HCT116 (cell line): ENCODE measurements at regions not wholly inside any gene's neighbourhood (a gene's known extent, or its start where the extent isn't known, plus 50 kb on each side); places are given as distances from the start of the nearest gene placed in this dataset.

Experiments
- ATAC-seq: fragments of 200-7000 bp; cut with Tn5 transposase; 2 replicates; pipeline ENCODE4 v1.9.1; 2020; ENCODE audit warnings: mild to moderate bottlenecking, moderate library complexity
- BruUV-seq: library from RNA; stranded (reverse); fragments of 400-500 nt; replicated peaks from 2 replicates; lab custom pipeline; 2021; lab: Mats Ljungman, UMichigan
- CTCF ChIA-PET: fragments of 300-600 bp; sonication (Branson Sonifier 250); formaldehyde crosslinking; loops from one replicate; lab custom pipeline; 2021; ENCODE audit warnings: antibody characterized with exemption; lab: Charles Lee
- POLR2A ChIA-PET: fragments of 300-600, 350-600 bp; sonication (Branson Sonifier 250); formaldehyde crosslinking; loops from one replicate; lab custom pipeline; 2021; ENCODE audit warnings: antibody characterized with exemption; lab: Charles Lee
- RAD21 ChIA-PET, 2 experiments: fragments of 300-600 bp; sonication (Branson Sonifier 250); formaldehyde crosslinking; loops; one replicate each; lab custom pipeline; 2023; ENCODE audit warnings: low total read pairs in 2 of 2; ENCODE audit not compliant: uncharacterized antibody in 2 of 2, unreplicated experiment in 2 of 2, low non-redundant PET in 1 of 2; lab: Charles Lee
- DNase-seq: peaks from one replicate; pipeline ENCODE4 v3.0.0-alpha.2; 2010; ENCODE audit warnings: low read depth, low spot score
- H2AFZ ChIP-seq: fragments of 200-600 bp; shearing (Covaris generic), sonication (generic); 2 replicates; pipeline ENCODE4 v1.6.1; 2017; ENCODE audit warnings: low read depth, mixed run types, mixed read lengths, antibody characterized with exemption, low read length; ENCODE audit not compliant: poor library complexity, severe bottlenecking
- H3K27ac ChIP-seq: 2 replicates; pipeline ENCODE4 v1.5.1; 2012; ENCODE audit warnings: low read depth, low read length
- H3K27me3 ChIP-seq: fragments of 200-600 bp; sonication (generic); 2 replicates; pipeline ENCODE4 v1.6.1; 2016; ENCODE audit warnings: mixed run types, low read length, mixed read lengths; ENCODE audit not compliant: insufficient read depth
- H3K36me3 ChIP-seq, 2 experiments: fragments of 200-500 bp in 1 of 2; fragments of 200-600 bp in 1 of 2; sonication (Bioruptor generic) in 1 of 2; sonication (generic) in 1 of 2; 2 replicates each; pipeline versions ENCODE4 v1.5.1 to v1.6.1; 2014 to 2016; ENCODE audit warnings: low read length in 2 of 2, inconsistent platforms in 1 of 2, mixed read lengths in 1 of 2, mixed run types in 1 of 2; ENCODE audit not compliant: insufficient read depth in 2 of 2, control insufficient read depth in 1 of 2
- H3K4me1 ChIP-seq, 2 experiments: fragments of 200-600 bp in 1 of 2; sonication (generic) in 1 of 2; 2 replicates each; pipeline versions ENCODE4 v1.5.1 to v1.6.1; 2012 to 2017; ENCODE audit warnings: low read length in 2 of 2, inconsistent platforms in 1 of 2, mild to moderate bottlenecking in 1 of 2, mixed read lengths in 1 of 2, mixed run types in 1 of 2, moderate library complexity in 1 of 2; ENCODE audit not compliant: insufficient read depth in 2 of 2, control insufficient read depth in 1 of 2
- H3K4me2 ChIP-seq: fragments of 200-600 bp; sonication (generic); 2 replicates; pipeline ENCODE4 v1.6.1; 2017; ENCODE audit warnings: mixed run types, low read length, mixed read lengths
- H3K4me3 ChIP-seq, 2 experiments: fragments of 200-600 bp in 1 of 2; sonication (generic) in 1 of 2; replicated peaks in 1 of 2; 2 replicates each; pipeline ENCODE4 v1.5.1; 2011 to 2016; ENCODE audit warnings: low read length in 2 of 2, control low read depth in 1 of 2, low read depth in 1 of 2, mild to moderate bottlenecking in 1 of 2, mixed read lengths in 1 of 2, mixed run types in 1 of 2
- H3K79me2 ChIP-seq: fragments of 200-600 bp; sonication (generic); 2 replicates; pipeline ENCODE4 v1.6.1; 2017; ENCODE audit warnings: mild to moderate bottlenecking, mixed run types, low read length, moderate library complexity, mixed read lengths; ENCODE audit not compliant: insufficient read depth
- H3K9ac ChIP-seq: fragments of 200-600 bp; sonication (generic); 2 replicates; pipeline ENCODE4 v1.6.1; 2016; ENCODE audit warnings: low read length, mixed read lengths
- H3K9me2 ChIP-seq: fragments of 200-600 bp; sonication (generic), shearing (Covaris generic); 2 replicates; pipeline ENCODE4 v1.6.1; 2017; ENCODE audit warnings: mixed run types, mild to moderate bottlenecking, moderate library complexity; ENCODE audit not compliant: insufficient read depth
- H3K9me3 ChIP-seq, 2 experiments: fragments of 200-500 bp in 1 of 2; fragments of 200-600 bp in 1 of 2; sonication (Bioruptor generic) in 1 of 2; sonication (generic) in 1 of 2; 2 replicates each; pipeline ENCODE4 v1.6.1; 2014 to 2017; ENCODE audit warnings: low read length in 2 of 2, mixed read lengths in 2 of 2, inconsistent platforms in 1 of 2, low read depth in 1 of 2, mild to moderate bottlenecking in 1 of 2, mixed run types in 1 of 2, moderate library complexity in 1 of 2; ENCODE audit not compliant: control insufficient read depth in 1 of 2, insufficient read depth in 1 of 2
- H4K20me1 ChIP-seq: fragments of 200-600 bp; sonication (generic), shearing (Covaris generic); 2 replicates; pipeline ENCODE4 v1.6.1; 2017; ENCODE audit warnings: mixed run types, mild to moderate bottlenecking, moderate library complexity; ENCODE audit not compliant: insufficient read depth
- CBX3 ChIP-seq: IDR thresholded peaks from 2 replicates; pipeline ENCODE4 v1.6.1; 2012; ENCODE audit warnings: low read depth
- CEBPB ChIP-seq: IDR thresholded peaks from 2 replicates; pipeline ENCODE4 v1.6.1; 2012; ENCODE audit warnings: low read depth
- EGR1 ChIP-seq: IDR thresholded peaks from 2 replicates; pipeline ENCODE4 v1.6.1; 2012; ENCODE audit warnings: low read depth
- ELF1 ChIP-seq: IDR thresholded peaks from 2 replicates; pipeline ENCODE4 v1.6.1; 2012; ENCODE audit warnings: low read depth, borderline replicate concordance
- EZH2 ChIP-seq: fragments of 200-600 bp; sonication (generic); IDR thresholded peaks from 2 replicates; pipeline ENCODE4 v1.6.1; 2017; ENCODE audit warnings: antibody characterized with exemption, mixed run types
- EZH2phosphoT487 ChIP-seq: fragments of 200-600 bp; IDR thresholded peaks from 2 replicates; pipeline ENCODE4 v1.6.1; 2018; ENCODE audit warnings: antibody characterized with exemption, borderline replicate concordance
- JUND ChIP-seq: IDR thresholded peaks from 2 replicates; pipeline ENCODE4 v1.6.1; 2012
- POLR2A ChIP-seq: IDR thresholded peaks from 2 replicates; pipeline ENCODE4 v1.7.0; 2011; ENCODE audit warnings: borderline replicate concordance; ENCODE audit not compliant: insufficient read depth, insufficient read length; ENCODE audit errors: extremely low read depth
- RAD21 ChIP-seq: IDR thresholded peaks from 2 replicates; pipeline ENCODE4 v1.6.1; 2012; ENCODE audit warnings: low read depth, mild to moderate bottlenecking
- SP1 ChIP-seq: IDR thresholded peaks from 2 replicates; pipeline ENCODE4 v1.6.1; 2012; ENCODE audit warnings: low read depth
- SRF ChIP-seq: IDR thresholded peaks from 2 replicates; pipeline ENCODE4 v1.6.1; 2012; ENCODE audit warnings: low read depth
- YY1 ChIP-seq: IDR thresholded peaks from 2 replicates; pipeline ENCODE4 v1.6.1; 2011; ENCODE audit warnings: low read length, low read depth, moderate library complexity, mild to moderate bottlenecking; ENCODE audit not compliant: insufficient replicate concordance; ENCODE audit errors: extremely low read depth
- ZFX ChIP-seq: fragments of 450-650 bp; IDR thresholded peaks from 2 replicates; pipeline ENCODE4 v1.6.1; 2017
- ZNF274 ChIP-seq: fragments of 200-500 bp; sonication (Bioruptor generic); IDR thresholded peaks from 2 replicates; pipeline ENCODE4 v1.6.1; 2014; ENCODE audit warnings: mild to moderate bottlenecking, low read depth, low read length, inconsistent platforms
- intact Hi-C: fragments of 100-400 bp; cut with micrococcal nuclease; formaldehyde crosslinking; loops from 2 replicates; pipeline ENCODE4 v1.10.0; 2022
- TF ChIP-seq, protein P1 (sequence below): IDR thresholded peaks from 2 replicates; pipeline ENCODE4 v1.6.1; 2011; ENCODE audit warnings: mild to moderate bottlenecking, low read length, moderate library complexity; ENCODE audit not compliant: insufficient replicate concordance; ENCODE audit errors: extremely low read depth

DNA sequence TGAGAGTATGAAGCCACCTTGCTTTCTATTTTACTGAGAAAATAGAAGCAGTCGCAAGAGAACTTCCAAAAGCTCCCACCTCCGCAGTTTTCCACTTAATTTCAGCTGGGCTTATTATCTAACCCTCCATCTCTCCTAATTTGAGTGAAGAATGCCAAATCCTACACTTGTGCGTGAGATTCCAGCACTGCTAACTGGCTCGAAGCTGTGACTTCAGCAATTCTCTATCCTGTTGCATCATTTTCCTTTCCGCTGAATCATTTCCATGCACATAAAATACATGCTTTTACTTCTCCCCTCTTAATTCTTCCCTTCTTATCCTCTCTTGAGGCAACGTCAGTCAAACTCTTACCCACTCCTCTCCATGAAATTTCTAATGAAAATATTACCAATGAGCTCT is 189.5 kb downstream of the GASK1B start:
- Histone ChIP-seq H4K20me1 (no peaks in the 10 kb centered on the region), H3K79me2 (no peaks in the 10 kb centered on the region), H3K9me2 (no peaks in the 10 kb centered on the region), H3K9ac (no peak overlapping the region)
- ChIA-PET CTCF (no interaction called here), POLR2A (no interaction called here)
- ATAC-seq: no peak
- TF ChIP-seq JUND (no peak), CBX3 (no peak), POLR2A (no peak), CEBPB (no peak), SRF (no peak), ZFX (no peak), ELF1 (no peak), EZH2phosphoT487 (no peak), SP1 (no peak), ZNF274 (no peak)
- TF ChIP-seq, protein P1, sequence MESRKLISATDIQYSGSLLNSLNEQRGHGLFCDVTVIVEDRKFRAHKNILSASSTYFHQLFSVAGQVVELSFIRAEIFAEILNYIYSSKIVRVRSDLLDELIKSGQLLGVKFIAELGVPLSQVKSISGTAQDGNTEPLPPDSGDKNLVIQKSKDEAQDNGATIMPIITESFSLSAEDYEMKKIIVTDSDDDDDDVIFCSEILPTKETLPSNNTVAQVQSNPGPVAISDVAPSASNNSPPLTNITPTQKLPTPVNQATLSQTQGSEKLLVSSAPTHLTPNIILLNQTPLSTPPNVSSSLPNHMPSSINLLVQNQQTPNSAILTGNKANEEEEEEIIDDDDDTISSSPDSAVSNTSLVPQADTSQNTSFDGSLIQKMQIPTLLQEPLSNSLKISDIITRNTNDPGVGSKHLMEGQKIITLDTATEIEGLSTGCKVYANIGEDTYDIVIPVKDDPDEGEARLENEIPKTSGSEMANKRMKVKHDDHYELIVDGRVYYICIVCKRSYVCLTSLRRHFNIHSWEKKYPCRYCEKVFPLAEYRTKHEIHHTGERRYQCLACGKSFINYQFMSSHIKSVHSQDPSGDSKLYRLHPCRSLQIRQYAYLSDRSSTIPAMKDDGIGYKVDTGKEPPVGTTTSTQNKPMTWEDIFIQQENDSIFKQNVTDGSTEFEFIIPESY: no peak
- TF ChIP-seq, all 23 proteins: peak for 0
- Histone ChIP-seq H3K4me2 (no peak overlapping the region), H3K36me3 (no peaks in the 10 kb centered on the region), H3K9me3 (no peaks in the 10 kb centered on the region), H2AFZ (no peak overlapping the region), H3K4me1 (no peaks in the 10 kb centered on the region; a peak in 1 of 4 replicates), H3K27ac (no peak overlapping the region), H3K4me3 (no peak overlapping the region), H3K27me3 (no peaks in the 10 kb centered on the region)
- intact Hi-C loops: no loop called here
- DNase-seq: no peak
- no TSS peak for BruUV-seq
- RAD21 ChIA-PET: no interaction called here

DNA sequence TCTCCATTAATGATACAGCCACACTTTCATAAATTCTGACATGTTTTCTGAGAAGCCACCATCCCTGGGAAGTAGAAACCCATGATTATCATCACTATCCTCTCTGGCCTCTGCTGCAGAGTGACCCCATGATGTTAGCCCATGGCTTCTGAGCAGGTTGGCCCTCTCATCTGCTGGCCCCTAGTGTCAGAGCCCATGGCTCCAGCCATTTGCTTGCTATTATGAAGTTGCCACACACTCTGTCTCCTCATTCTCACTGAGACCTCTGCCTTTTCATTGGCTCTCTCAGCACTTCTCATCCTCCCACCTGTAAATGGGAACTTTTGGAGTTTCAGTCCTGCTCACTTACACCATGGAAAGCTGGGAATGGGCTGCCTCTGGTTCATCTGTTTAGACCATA is 192.7 kb downstream of the GASK1B start:
- ChIA-PET RAD21 (no interaction called here), CTCF (no interaction called here), POLR2A (no interaction called here)
- no peaks in the 10 kb centered on the region for H3K27me3 ChIP-seq
- H3K27ac ChIP-seq: no peak overlapping the region
- H3K9me3 ChIP-seq: no peaks in the 10 kb centered on the region
- H3K4me1 ChIP-seq: no peaks in the 10 kb centered on the region; a peak in 1 of 4 replicates
- no peak for DNase-seq
- ATAC-seq: no peak
- H2AFZ ChIP-seq: no peak overlapping the region
- no TSS peak for BruUV-seq
- H3K9me2 ChIP-seq: no peaks in the 10 kb centered on the region
- H3K4me2 ChIP-seq: no peak overlapping the region
- H3K36me3 ChIP-seq: no peaks in the 10 kb centered on the region
- intact Hi-C loops: no loop called here
- H4K20me1 ChIP-seq: no peaks in the 10 kb centered on the region
- H3K9ac ChIP-seq: no peak overlapping the region
- H3K4me3 ChIP-seq: no peak overlapping the region
- TF ChIP-seq EGR1 (no peak), CEBPB (no peak), ELF1 (no peak), RAD21 (no peak), EZH2 (no peak), CBX3 (no peak), POLR2A (no peak), YY1 (no peak)
- H3K79me2 ChIP-seq: no peaks in the 10 kb centered on the region
